HCT116 (cell line): ENCODE measurements at regions not wholly inside any gene's neighbourhood (a gene's known extent, or its start where the extent isn't known, plus 50 kb on each side); places are given as distances from the start of the nearest gene placed in this dataset.

ENCODE experiments used
- ATF3 ChIP-seq: IDR thresholded peaks from 2 replicates; pipeline ENCODE4 v1.6.1; 2012
- CBX3 ChIP-seq: IDR thresholded peaks from 2 replicates; pipeline ENCODE4 v1.6.1; 2012; ENCODE audit warnings: low read depth
- EZH2 ChIP-seq: fragments of 200-600 bp; sonication (generic); IDR thresholded peaks from 2 replicates; pipeline ENCODE4 v1.6.1; 2017; ENCODE audit warnings: antibody characterized with exemption, mixed run types
- FOSL1 ChIP-seq: IDR thresholded peaks from 2 replicates; pipeline ENCODE4 v1.6.1; 2012; ENCODE audit warnings: low read depth
- MAX ChIP-seq: IDR thresholded peaks from 2 replicates; pipeline ENCODE4 v1.6.1; 2012
- POLR2A ChIP-seq: IDR thresholded peaks from 2 replicates; pipeline ENCODE4 v1.7.0; 2011; ENCODE audit warnings: borderline replicate concordance; ENCODE audit not compliant: insufficient read depth, insufficient read length; ENCODE audit errors: extremely low read depth
- POLR2AphosphoS5 ChIP-seq: IDR thresholded peaks from 2 replicates; pipeline ENCODE4 v1.6.1; 2011; ENCODE audit warnings: mild to moderate bottlenecking, low read depth, low read length, moderate library complexity
- RAD21 ChIP-seq: IDR thresholded peaks from 2 replicates; pipeline ENCODE4 v1.6.1; 2012; ENCODE audit warnings: low read depth, mild to moderate bottlenecking
- SIN3A ChIP-seq: IDR thresholded peaks from 2 replicates; pipeline ENCODE4 v1.6.1; 2012; ENCODE audit warnings: low read depth
- ZBTB33 ChIP-seq: IDR thresholded peaks from 2 replicates; pipeline ENCODE4 v1.6.1; 2011; ENCODE audit warnings: mild to moderate bottlenecking, low read length, moderate library complexity; ENCODE audit not compliant: insufficient replicate concordance; ENCODE audit errors: extremely low read depth
- ZNF274 ChIP-seq: fragments of 200-500 bp; sonication (Bioruptor generic); IDR thresholded peaks from 2 replicates; pipeline ENCODE4 v1.6.1; 2014; ENCODE audit warnings: mild to moderate bottlenecking, low read depth, low read length, inconsistent platforms
- TF ChIP-seq, protein P1 (sequence below), 3 experiments: fragments of 200-600 bp in 1 of 3; sonication (generic) in 1 of 3; IDR thresholded peaks in 2 of 3; conservative IDR thresholded peaks in 1 of 3; 2 replicates each; pipeline ENCODE4 v1.5.1; 2012 to 2017; ENCODE audit warnings: low read depth in 2 of 3, low read length in 2 of 3, antibody characterized with exemption in 1 of 3, borderline replicate concordance in 1 of 3, control low read depth in 1 of 3, mild to moderate bottlenecking in 1 of 3, mixed read lengths in 1 of 3, mixed run types in 1 of 3, moderate library complexity in 1 of 3; ENCODE audit not compliant: insufficient read depth in 1 of 3
- TF ChIP-seq, protein P2 (sequence below): IDR thresholded peaks from 2 replicates; pipeline ENCODE4 v1.6.1; 2012; ENCODE audit warnings: low read depth

- TF ChIP-seq, protein P1, sequence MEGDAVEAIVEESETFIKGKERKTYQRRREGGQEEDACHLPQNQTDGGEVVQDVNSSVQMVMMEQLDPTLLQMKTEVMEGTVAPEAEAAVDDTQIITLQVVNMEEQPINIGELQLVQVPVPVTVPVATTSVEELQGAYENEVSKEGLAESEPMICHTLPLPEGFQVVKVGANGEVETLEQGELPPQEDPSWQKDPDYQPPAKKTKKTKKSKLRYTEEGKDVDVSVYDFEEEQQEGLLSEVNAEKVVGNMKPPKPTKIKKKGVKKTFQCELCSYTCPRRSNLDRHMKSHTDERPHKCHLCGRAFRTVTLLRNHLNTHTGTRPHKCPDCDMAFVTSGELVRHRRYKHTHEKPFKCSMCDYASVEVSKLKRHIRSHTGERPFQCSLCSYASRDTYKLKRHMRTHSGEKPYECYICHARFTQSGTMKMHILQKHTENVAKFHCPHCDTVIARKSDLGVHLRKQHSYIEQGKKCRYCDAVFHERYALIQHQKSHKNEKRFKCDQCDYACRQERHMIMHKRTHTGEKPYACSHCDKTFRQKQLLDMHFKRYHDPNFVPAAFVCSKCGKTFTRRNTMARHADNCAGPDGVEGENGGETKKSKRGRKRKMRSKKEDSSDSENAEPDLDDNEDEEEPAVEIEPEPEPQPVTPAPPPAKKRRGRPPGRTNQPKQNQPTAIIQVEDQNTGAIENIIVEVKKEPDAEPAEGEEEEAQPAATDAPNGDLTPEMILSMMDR (IDR thresholded peaks at IDR 0.05 in 2 of 3, conservative IDR thresholded peaks at IDR 0.05 in 1 of 3; ENCODE audit: borderline replicate concordance in 1 of 3, insufficient read depth in 1 of 3, low read depth in 2 of 3, low read length in 2 of 3) = no peak
- TF ChIP-seq CBX3 (no peak), ZNF274 (no peak), ATF3 (no peak), MAX (no peak), EZH2 (no peak), POLR2A (no peak), ZBTB33 (no peak), SIN3A (no peak), RAD21 (no peak), POLR2AphosphoS5 (no peak), FOSL1 (no peak)
- TF ChIP-seq, protein P2, sequence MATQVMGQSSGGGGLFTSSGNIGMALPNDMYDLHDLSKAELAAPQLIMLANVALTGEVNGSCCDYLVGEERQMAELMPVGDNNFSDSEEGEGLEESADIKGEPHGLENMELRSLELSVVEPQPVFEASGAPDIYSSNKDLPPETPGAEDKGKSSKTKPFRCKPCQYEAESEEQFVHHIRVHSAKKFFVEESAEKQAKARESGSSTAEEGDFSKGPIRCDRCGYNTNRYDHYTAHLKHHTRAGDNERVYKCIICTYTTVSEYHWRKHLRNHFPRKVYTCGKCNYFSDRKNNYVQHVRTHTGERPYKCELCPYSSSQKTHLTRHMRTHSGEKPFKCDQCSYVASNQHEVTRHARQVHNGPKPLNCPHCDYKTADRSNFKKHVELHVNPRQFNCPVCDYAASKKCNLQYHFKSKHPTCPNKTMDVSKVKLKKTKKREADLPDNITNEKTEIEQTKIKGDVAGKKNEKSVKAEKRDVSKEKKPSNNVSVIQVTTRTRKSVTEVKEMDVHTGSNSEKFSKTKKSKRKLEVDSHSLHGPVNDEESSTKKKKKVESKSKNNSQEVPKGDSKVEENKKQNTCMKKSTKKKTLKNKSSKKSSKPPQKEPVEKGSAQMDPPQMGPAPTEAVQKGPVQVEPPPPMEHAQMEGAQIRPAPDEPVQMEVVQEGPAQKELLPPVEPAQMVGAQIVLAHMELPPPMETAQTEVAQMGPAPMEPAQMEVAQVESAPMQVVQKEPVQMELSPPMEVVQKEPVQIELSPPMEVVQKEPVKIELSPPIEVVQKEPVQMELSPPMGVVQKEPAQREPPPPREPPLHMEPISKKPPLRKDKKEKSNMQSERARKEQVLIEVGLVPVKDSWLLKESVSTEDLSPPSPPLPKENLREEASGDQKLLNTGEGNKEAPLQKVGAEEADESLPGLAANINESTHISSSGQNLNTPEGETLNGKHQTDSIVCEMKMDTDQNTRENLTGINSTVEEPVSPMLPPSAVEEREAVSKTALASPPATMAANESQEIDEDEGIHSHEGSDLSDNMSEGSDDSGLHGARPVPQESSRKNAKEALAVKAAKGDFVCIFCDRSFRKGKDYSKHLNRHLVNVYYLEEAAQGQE = no peak
Measured at GRCh38 chr2:59930430-59930829, 623.0 kb downstream of the BCL11A start.
